ENCODE measurements at regions not wholly inside any gene's neighbourhood (a gene's known extent, or its start where the extent isn't known, plus 50 kb on each side); places are given as distances from the start of the nearest gene placed in this dataset.

DNA sequence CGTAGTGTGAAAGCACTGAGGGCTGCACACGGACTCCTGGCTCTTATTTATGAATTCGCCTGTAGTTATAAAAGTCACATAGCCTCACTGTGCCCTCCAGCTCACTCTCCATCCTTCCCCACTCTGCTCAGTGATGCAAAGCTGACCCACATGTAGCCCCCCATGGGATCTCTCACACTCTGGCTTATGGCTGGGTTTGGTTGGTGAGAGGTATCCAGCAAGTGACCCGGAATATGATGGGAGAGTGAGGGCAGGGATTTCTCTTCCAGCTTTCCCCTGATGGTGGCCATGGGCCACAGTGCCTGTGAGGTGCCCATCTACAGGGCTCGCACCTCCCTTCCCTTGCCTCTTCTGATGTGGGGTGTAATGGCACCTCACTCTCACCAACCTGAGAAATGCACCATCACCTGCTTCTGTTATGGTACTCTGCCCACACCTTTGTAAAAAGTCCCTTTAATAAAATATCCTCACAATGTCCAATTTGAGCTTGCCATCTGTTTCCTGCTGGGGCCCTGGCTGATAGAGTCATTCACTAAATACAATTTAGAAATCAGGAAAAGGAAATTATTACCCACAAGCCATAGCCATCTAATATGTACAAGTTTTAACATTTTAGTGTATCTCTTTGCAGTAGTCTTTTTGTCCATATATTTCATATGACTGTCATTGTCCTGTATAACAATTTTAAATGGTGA, 93.6 kb downstream of the SCN11A start:
- TF ChIP-seq, protein P1, sequence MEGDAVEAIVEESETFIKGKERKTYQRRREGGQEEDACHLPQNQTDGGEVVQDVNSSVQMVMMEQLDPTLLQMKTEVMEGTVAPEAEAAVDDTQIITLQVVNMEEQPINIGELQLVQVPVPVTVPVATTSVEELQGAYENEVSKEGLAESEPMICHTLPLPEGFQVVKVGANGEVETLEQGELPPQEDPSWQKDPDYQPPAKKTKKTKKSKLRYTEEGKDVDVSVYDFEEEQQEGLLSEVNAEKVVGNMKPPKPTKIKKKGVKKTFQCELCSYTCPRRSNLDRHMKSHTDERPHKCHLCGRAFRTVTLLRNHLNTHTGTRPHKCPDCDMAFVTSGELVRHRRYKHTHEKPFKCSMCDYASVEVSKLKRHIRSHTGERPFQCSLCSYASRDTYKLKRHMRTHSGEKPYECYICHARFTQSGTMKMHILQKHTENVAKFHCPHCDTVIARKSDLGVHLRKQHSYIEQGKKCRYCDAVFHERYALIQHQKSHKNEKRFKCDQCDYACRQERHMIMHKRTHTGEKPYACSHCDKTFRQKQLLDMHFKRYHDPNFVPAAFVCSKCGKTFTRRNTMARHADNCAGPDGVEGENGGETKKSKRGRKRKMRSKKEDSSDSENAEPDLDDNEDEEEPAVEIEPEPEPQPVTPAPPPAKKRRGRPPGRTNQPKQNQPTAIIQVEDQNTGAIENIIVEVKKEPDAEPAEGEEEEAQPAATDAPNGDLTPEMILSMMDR (IDR thresholded peaks at IDR 0.05; ENCODE audit: borderline replicate concordance, extremely low read depth, low read length, poor library complexity, severe bottlenecking): no peak
- TF ChIP-seq EZH2 (IDR thresholded peaks at IDR 0.05; ENCODE audit: borderline replicate concordance, low read depth, low read length, severe bottlenecking): no peak

All from DND-41 (cell line).